ENCODE measurements at regions not wholly inside any gene's neighbourhood (a gene's known extent, or its start where the extent isn't known, plus 50 kb on each side); places are given as distances from the start of the nearest gene placed in this dataset.
"Not testable (repeated sequence)": the region's sequence is repeated elsewhere in the genome, so short reads cannot be mapped to it uniquely, and the experiment has no call there.

- DNase-seq (ENCODE audit: low spot score), result no peak
- in situ Hi-C loops (cut with HindIII; ENCODE audit: low sequenced_read_pairs), result no loop called here
Measured at GRCh38 chr14:106578481-106578880, 1052.1 kb downstream of the TMEM121 start.

GRCh38 chr14:106579084-106579483 is 1052.7 kb downstream of the TMEM121 start:
- in situ Hi-C loops (cut with HindIII; ENCODE audit: low sequenced_read_pairs), result no loop called here

DNA sequence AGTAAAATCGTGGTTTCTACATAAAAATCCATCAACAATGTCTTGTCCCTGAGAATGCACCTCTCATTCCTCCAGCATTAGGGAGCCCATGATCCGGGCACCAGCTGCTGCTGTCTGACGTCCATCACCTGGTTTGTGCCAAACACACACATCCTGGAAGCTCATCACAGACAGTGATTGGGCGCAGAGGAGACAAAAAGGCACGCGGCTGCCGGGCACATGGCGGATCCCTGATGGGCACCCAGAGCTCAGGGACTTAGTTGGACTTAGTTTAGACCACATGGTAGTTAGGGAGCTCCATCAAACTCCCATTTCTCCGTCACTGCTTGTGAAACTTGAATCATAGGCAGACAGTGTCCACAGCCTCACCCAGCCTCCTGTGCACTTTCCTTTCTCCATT is 1059.3 kb downstream of the TMEM121 start:
- in situ Hi-C loops (cut with HindIII; ENCODE audit: low sequenced_read_pairs), result no loop called here
- DNase-seq (ENCODE audit: low spot score), result no peak

More at GRCh38 chr14:106579084-106579483, 1052.7 kb downstream of the TMEM121 start:
- no peak for DNase-seq (ENCODE audit: low spot score)

DNA sequence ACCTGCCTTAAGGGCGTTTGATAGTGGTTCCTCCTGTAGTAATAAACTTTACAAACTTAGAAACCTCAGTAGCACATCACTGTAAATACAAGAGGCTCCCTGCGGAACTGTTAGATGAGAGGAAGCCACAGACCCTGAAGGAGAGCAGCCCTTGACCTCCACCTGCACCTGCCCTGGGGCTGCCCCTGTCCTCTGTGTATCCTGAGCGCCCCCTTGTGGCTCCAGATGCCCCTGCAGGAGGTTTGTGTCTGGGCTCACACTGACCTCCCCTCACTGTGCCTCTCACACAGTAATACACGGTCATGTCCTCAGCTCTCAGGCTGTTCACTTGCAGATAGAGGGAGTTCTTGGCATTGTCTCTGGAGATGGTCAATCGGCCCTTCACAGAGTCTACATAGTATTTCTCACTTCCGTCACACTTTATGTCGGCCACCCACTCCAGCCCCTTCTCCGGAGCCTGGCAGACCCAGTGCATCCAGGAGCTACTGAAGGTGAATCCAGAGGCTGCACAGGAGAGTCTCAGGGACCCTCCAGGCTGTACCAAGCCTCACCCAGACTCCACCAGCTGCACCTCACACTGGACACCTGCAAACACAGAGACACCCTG is 1059.8 kb downstream of the TMEM121 start:
- in situ Hi-C loops (cut with HindIII; ENCODE audit: low sequenced_read_pairs), result no loop called here
- no peak for DNase-seq (ENCODE audit: low spot score)

DNA sequence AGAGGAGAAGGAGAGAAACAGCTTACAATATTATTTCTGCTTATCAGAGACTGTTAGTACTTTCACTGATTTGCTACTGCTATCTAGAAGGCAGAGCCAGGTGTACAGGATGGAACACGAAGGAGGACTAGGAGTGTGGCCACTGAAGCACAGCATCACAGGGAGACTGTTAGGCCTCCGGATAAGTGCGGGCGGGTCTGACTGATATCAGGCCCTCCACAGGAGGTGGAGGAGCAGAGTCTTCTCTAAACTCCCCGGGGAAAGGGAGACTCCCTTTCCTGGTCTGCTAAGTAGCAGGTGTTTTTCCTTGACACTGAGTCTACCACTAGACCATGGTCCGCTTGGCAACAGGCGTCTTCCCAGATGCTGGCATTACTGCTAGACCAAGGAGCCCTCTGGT is 1065.2 kb downstream of the TMEM121 start:
- in situ Hi-C loops (cut with HindIII; ENCODE audit: low sequenced_read_pairs); DNase-seq (ENCODE audit: low spot score): not testable (repeated sequence)

- in situ Hi-C loops (cut with HindIII; ENCODE audit: low sequenced_read_pairs); DNase-seq (ENCODE audit: low spot score): not testable (repeated sequence)
Measured at GRCh38 chr14:106592115-106592852, 1065.9 kb downstream of the TMEM121 start.

DNA sequence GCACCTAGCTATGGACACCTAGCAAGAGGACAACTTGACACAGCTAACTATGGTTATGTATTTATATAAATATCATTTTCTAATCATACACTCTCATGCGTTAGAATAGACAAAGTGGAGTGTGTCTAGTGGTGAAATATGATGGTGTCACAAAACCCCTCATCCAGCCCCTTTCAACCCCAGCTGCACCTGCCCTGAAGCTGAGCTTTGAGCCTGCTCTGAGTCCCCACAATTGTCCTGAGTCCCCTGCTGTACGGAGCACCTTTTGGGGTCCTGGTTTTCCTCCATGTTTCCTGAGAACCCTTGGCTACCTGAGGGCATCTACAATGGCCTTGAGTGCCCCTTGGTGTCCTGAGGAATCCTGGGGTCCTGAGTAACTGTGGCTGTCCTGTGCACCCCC is 1072.8 kb downstream of the TMEM121 start:
- DNase-seq (ENCODE audit: low spot score), result no peak
- in situ Hi-C loops (cut with HindIII; ENCODE audit: low sequenced_read_pairs), result no loop called here

GRCh38 chr14:106605548-106606448 is 1079.4 kb downstream of the TMEM121 start:
- DNase-seq (ENCODE audit: low spot score), result no peak
- in situ Hi-C loops (cut with HindIII; ENCODE audit: low sequenced_read_pairs), result no loop called here

GRCh38 chr14:106606936-106607335 is 1080.6 kb downstream of the TMEM121 start:
- no peak for DNase-seq (ENCODE audit: low spot score)
- in situ Hi-C loops (cut with HindIII; ENCODE audit: low sequenced_read_pairs), result no loop called here

DNA sequence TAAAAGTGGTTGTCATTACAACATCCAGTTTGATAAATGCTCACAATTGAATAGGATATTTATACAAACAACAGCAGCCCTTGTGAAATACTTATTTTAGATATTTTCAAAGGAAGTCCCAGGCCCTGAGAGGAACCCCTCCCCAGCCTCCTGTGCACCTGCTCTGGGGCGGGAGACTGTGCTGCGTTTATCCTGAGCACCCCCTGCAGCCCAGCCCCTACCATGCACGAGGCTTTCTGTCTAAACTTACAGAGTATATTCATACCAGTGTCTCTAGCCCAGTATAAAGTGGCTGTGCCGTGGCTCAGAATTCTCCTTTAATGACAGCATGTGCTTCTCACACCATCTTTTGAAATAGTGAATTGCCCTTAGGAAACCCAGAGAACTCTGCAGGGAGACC is 1084.3 kb downstream of the TMEM121 start:
- DNase-seq (ENCODE audit: low spot score), result no peak
- in situ Hi-C loops (cut with HindIII; ENCODE audit: low sequenced_read_pairs), result no loop called here

- in situ Hi-C loops (cut with HindIII; ENCODE audit: low sequenced_read_pairs), result no loop called here
- DNase-seq (ENCODE audit: low spot score), result no peak
Measured at GRCh38 chr14:106613256-106613655, 1086.9 kb downstream of the TMEM121 start.

GRCh38 chr14:106618471-106618951 is 1092.1 kb downstream of the TMEM121 start:
- in situ Hi-C loops (cut with HindIII; ENCODE audit: low sequenced_read_pairs), result not testable (repeated sequence)
- DNase-seq (ENCODE audit: low spot score), result peak; percentile 11

- DNase-seq (ENCODE audit: low spot score), result no peak
- in situ Hi-C loops (cut with HindIII; ENCODE audit: low sequenced_read_pairs), result no loop called here
Measured at GRCh38 chr14:106619606-106620005, 1093.2 kb downstream of the TMEM121 start.

GRCh38 chr14:106620368-106620767 is 1094.0 kb downstream of the TMEM121 start:
- in situ Hi-C loops (cut with HindIII; ENCODE audit: low sequenced_read_pairs), result no loop called here

GRCh38 chr14:106622200-106622745 is 1095.9 kb downstream of the TMEM121 start:
- no peak for DNase-seq (ENCODE audit: low spot score)
- in situ Hi-C loops (cut with HindIII; ENCODE audit: low sequenced_read_pairs), result no loop called here

More at GRCh38 chr14:106620368-106620767, 1094.0 kb downstream of the TMEM121 start:
- no peak for DNase-seq (ENCODE audit: low spot score)

GRCh38 chr14:106625186-106625585 is 1098.8 kb downstream of the TMEM121 start:
- DNase-seq (ENCODE audit: low spot score), result no peak
- in situ Hi-C loops (cut with HindIII; ENCODE audit: low sequenced_read_pairs), result no loop called here

DNA sequence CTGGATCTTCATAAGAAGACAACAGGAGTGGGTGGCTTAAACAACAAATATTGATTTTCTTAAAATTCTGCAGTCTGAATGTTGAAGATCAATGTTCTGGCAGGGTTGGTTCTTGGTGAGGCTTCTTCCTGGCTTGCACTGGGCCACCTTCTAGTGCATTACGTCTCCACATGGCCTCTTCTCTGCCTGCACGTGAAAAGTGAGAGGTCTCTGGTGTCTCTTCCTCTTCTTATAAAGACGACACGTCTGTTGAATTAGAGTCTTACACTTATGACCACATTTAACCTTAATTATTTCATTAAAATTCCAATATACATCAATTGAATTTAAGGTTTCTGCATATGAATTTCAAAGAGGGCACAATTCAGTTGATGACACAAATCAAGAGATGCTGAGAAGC is 1100.1 kb downstream of the TMEM121 start:
- DNase-seq (ENCODE audit: low spot score); in situ Hi-C loops (cut with HindIII; ENCODE audit: low sequenced_read_pairs): not testable (repeated sequence)

DNA sequence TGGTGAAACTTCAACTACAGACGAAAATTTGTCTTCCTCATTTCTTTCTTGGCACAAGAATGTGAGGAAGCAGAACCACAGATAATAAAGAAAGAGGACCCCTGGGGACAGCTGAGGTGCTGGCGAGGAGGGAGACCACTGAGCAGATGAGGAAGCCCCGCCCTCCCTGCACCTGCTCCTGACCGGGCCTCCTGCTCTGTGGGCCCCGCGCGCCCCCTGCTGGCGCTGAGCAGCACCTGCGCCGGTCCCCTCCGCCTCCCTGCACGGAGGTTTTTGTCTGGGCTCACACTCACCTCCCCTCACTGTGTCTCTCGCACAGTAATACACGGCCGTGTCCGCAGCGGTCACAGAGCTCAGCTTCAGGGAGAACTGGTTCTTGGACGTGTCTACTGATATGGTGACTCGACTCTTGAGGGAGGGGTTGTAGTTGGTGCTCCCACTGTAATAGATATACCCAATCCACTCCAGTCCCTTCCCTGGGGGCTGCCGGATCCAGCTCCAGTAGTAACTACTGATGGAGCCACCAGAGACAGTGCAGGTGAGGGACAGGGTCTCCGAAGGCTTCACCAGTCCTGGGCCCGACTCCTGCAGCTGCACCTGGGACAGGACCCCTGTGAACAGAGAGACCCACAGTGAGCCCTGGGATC is 1100.7 kb downstream of the TMEM121 start:
- in situ Hi-C loops (cut with HindIII; ENCODE audit: low sequenced_read_pairs); DNase-seq (ENCODE audit: low spot score): not testable (repeated sequence)

DNA sequence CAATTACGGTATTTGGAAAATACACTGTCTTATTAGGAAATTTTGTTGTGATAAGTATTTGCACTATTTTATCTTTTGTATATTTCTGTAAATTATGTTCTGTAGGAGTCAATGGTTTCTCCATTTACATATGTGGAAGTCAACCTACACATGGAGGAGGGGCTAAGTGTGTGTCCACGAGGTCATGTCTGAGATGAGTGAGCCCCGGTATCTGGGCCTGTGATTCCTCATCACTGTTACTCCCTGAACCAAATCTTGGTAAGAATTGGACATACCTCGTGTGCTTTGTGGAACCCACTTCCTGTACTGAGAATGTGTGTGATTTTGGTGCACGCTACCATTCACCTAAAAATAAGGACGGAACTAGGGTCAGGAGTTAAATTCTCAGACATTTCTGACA is 1105.5 kb downstream of the TMEM121 start:
- in situ Hi-C loops (cut with HindIII; ENCODE audit: low sequenced_read_pairs), result no loop called here
- no peak for DNase-seq (ENCODE audit: low spot score)
